HL-60/S4 (cell line): ENCODE measurements at regions not wholly inside any gene's neighbourhood (a gene's known extent, or its start where the extent isn't known, plus 50 kb on each side); places are given as distances from the start of the nearest gene placed in this dataset.

Source experiments
- in situ Hi-C: fragments of 300-500 bp; cut with MboI; formaldehyde crosslinking; loops from 2 replicates; pipeline ENCODE4 v1.14.3; 2022; ENCODE audit warnings: low sequenced_read_pairs

DNA sequence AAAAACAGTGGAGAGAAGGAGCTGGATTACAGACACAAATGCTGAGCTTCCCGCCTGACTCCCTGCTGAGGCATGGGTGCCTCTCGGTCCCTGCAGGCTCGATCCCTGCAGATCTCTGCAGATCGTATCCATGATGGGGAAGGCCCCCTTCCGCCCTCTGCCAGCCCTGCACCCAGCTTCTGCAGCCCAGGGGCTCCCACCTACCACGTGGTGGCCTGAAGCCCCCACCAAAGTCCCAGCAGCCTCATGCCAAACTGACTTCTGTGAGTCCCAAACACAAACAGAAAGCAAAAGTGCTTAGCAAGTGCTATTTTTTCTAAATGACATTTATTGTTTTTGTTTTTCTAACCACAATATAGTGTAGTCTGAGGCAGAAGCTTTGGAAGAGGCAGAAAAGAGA lies 127.1 kb upstream of the CHST15 start:
- in situ Hi-C loops, result no loop called here

DNA sequence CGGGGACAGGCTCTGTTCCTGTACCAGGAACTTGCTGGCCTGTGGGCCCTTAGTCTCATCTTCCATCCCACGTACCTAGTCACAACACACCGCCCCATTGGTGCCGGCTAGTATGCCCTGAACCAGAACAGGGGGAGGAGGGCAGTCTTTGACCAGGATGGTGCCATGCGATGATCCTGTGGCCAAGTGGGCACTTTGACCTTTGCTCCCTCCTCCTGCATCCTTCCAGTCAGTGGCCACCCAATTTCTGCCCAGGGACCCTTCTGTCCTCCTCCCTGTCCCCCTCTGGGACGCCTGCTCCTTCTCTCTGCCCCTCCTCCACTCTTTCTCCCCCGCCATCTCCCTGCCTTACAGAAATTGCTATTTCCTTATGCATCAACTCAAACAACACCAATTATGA lies 126.3 kb upstream of the CHST15 start:
- in situ Hi-C loops, result no loop called here

DNA sequence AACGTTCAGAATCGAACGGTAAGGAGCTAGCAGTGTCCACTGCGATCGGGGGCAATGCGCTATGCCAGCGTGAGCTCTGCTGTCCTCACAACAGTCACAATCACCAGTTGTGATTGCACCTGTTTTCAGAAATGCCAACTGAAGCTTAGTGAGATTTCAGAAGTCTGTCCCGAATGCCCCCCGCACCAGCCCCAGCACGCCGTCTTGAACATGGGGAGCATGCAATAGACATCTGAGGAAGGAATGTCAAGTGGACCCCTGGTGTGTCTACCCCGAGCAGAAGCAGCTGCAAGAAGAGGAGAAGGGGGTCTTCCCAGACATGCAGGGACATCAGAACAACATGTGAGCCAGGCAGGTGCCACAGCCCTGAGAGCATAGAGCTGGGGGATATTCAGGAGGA lies 125.7 kb upstream of the CHST15 start:
- in situ Hi-C loops, result no loop called here

DNA sequence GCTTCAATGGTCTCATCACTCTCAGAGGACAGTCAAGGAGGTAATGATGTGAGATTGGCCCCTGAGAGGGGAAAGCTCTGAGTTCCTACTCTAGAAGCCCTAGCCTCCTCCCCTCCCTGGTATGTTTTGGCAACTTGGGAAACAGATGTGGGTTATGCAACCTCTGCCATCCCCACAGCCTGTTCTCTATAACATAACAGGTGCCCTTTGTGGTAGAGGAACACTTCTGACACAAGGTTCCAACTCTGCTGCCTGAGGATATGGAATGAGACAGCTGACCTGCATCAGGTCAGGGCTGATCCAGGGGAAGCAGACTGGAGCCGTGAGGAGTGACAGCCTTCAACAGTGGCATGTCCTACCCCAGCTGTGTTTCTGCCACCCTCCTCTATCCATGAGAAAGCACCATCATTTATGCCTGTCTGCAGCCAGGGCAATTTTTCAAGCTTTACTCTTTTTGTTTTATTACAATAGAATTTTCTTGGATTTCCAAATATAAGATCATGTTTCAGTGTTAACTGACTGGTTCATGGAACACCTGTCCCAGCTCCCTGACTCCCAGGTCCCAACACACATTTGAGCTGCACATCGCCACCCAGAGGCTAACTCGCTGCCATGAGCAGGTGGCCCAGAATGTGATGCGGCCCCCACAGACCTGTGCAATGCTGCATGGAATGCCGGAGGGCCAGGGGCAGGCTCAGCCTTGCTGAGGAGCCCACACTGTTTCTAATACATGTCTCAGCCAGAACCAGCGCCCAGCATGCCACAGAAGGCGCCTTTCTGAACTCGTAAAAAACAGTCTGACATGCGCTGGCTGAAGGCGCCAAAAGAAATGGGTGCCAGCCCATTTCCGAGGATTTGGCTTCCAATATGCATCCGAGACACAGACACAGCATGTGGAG lies 124.8 kb upstream of the CHST15 start:
- in situ Hi-C loops, result no loop called here

- in situ Hi-C loops, result no loop called here
Observed at GRCh38 chr10:124217031-124217430, 123.6 kb upstream of the CHST15 start.

GRCh38 chr10:124214610-124215375 lies 121.4 kb upstream of the CHST15 start:
- in situ Hi-C loops, result no loop called here

DNA sequence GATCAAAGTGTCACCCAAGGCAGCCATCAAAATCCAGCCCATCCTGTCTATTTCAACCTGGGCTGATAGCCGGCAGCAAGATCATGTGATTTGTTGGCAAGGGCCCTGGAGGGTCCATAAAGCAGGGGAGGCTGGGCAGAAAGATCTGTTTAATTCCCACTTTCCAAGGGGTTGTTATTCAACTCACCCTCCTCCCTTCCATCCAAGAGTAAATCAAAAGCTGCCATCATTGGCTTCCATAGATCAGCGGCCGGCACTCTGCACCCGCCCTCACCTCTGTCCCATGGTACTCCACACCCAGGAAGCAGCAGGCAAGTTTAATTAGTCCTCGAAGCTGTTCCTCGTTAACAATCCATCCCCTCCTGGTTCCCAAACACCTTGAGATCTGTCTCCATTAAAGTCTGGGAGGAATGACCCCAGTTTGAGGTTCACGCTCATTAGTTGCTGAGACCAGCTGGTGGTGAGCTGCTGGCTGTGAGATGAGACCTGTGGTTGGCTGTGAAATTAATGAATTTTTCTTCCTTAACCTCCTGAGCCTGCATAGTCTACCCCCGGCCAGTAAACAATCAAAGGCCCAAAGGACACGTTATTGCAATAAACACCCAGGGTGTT lies 120.6 kb upstream of the CHST15 start:
- in situ Hi-C loops, result no loop called here

DNA sequence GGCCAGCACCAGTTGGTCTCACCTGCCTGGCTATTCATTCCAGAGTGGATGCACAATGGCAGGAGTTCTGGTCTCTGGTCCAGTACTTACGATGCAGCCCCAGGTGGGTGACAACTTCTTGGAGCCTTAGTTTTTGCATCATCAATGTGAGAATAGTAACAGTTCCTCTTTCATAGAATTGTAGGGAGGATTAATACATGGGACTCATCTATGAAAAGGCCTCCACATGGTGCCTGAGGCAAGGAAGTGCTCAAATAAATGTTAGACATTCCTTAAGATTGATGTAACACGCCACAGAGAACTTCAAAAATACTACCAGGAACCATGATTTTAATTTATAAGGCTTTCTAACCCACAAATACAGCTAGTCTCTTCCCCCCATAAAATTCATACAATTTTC lies 120.1 kb upstream of the CHST15 start:
- in situ Hi-C loops, result no loop called here

GRCh38 chr10:124212702-124213101 lies 119.3 kb upstream of the CHST15 start:
- in situ Hi-C loops, result no loop called here

GRCh38 chr10:124211921-124212320 lies 118.5 kb upstream of the CHST15 start:
- in situ Hi-C loops, result no loop called here

DNA sequence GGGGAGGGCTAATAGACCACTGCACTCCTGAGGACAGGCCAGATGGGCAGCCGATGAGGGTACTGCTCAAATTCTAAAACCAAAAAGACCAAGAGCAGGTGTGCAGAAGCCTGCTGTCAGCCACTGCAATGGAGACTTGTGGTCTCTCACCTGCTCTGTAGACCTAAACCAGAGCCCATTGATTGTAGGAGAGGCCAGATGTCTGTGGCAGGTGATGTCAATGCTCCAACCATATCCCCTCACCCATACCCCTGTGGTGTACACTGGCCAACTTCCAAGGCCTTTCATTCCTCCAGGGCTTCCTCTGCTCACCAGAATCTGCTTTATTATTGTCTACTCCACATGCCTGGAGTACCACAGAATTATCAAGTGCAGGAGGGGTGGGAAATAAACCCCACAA lies 116.9 kb upstream of the CHST15 start:
- in situ Hi-C loops, result no loop called here

- in situ Hi-C loops, result no loop called here
Observed at GRCh38 chr10:124207391-124207790, 114.0 kb upstream of the CHST15 start.

DNA sequence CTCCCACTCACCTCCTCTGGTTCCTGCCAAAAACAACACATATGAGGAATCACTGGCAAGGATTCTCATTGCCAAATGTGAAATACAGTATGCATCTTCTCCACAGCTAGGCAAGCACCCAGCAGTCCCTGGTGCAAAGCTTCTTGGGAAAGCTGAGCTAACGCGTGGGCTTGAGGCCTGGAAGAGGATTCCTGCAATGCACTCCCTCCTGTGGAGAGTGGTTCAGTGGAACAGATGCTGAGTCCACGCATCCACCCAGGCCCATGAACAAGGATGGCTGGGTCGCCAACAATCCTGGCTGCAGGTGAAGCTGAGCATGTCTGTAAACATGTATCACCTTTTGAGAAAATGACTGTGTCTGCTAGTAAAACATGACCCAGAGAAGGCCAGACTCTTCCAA lies 113.2 kb upstream of the CHST15 start:
- in situ Hi-C loops, result no loop called here

- in situ Hi-C loops, result no loop called here
Observed at GRCh38 chr10:124205432-124205831, 112.0 kb upstream of the CHST15 start.

GRCh38 chr10:124204726-124205125 lies 111.3 kb upstream of the CHST15 start:
- in situ Hi-C loops, result no loop called here

GRCh38 chr10:124200011-124200410 lies 106.6 kb upstream of the CHST15 start:
- in situ Hi-C loops, result no loop called here

- in situ Hi-C loops, result no loop called here
Observed at GRCh38 chr10:124198871-124199270, 105.5 kb upstream of the CHST15 start.

DNA sequence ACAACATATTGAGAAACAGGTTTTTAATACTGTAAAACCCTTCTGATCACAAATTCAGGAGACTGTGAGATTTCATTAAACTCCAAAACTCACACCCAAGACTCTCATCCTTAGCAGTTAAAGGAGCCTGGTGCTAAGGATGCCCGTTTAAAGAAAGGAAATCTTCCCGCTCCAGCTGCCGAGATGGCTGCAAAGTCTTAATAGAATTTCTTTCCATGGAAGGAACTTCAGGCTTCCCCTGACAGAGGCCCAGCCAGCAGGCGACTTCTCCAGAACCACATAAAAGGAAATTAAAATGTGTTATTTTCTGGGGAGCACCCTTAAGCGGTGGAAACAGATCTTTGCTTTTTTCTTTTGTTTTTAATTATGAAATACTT lies 104.7 kb upstream of the CHST15 start:
- in situ Hi-C loops, result no loop called here

DNA sequence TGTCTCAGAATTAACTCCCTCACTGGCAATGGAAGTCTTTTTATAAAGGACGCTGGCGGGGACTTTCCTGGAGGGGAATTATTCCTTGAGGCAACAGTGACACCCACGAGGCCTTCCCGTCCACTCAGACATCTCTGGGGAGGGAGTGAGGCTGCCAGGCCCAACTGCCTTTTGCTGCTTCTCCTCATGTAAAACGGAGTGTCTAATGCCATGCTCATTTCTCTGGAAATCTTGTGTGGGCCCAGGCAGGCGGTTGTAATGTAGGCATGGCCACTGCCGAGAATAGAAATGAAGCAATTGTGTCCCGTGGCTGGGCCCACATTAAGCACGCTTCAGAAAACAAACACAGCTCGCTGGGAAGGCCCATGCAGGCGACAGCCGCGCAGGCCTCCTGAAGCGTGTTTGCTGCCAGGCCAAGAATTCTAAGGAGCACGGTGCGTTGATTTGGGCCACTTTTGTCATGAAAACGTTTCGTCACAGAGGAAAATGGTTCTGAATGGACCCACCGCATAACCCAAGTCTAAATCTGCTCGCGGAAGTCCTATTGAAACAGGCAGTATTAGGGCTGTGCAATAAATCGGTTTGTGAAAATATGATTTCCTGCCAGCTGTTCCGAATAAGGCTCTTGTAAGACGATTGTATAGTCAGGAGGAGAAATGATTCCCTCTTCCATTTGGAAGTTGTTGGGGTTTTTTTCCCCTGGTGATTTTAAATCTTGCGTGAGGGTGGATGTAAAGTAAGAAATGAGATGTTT lies 104.2 kb upstream of the CHST15 start:
- in situ Hi-C loops, result no loop called here

- in situ Hi-C loops, result no loop called here
Observed at GRCh38 chr10:124196659-124197058, 103.3 kb upstream of the CHST15 start.

- in situ Hi-C loops, result no loop called here
Observed at GRCh38 chr10:124194199-124194824, 100.9 kb upstream of the CHST15 start.
